H1 (cell line): ENCODE measurements at regions not wholly inside any gene's neighbourhood (a gene's known extent, or its start where the extent isn't known, plus 50 kb on each side); places are given as distances from the start of the nearest gene placed in this dataset.
"Not testable (repeated sequence)": the region's sequence is repeated elsewhere in the genome, so short reads cannot be mapped to it uniquely, and the experiment has no call there.

Experiments
- CTCF ChIA-PET: fragments of 300-600 bp; sonication (Branson Sonifier 250); formaldehyde crosslinking; loops from one replicate; lab custom pipeline; 2021; ENCODE audit not compliant: partially characterized antibody; lab: Charles Lee
- POLR2A ChIA-PET: fragments of 300-600 bp; sonication (Branson Sonifier 250); formaldehyde crosslinking; loops from one replicate; lab custom pipeline; 2021; ENCODE audit warnings: inconsistent platforms; ENCODE audit not compliant: partially characterized antibody; lab: Charles Lee
- DNase-seq, 2 experiments: peaks; one replicate each; pipeline versions ENCODE4 v3.0.0 to v3.0.0-alpha.2; 2010 to 2022; ENCODE audit warnings: low spot score in 2 of 2, low read depth in 1 of 2, mixed read lengths in 1 of 2
- FAIRE-seq: peaks from 2 replicates; lab custom pipeline; 2011; peaks lifted over from hg19 to GRCh38; lab: Jason Lieb, UNC
- H2AFZ ChIP-seq: 2 replicates; pipeline ENCODE4 v1.8.1; 2012; ENCODE audit warnings: low read length, inconsistent platforms
- H2AK5ac ChIP-seq: 2 replicates; pipeline ENCODE4 v1.6.1; 2013; ENCODE audit warnings: low read depth, low read length
- H2BK120ac ChIP-seq: replicated peaks from 2 replicates; pipeline ENCODE3; 2013; ENCODE audit warnings: low read depth, low read length, inconsistent platforms
- H2BK12ac ChIP-seq: 2 replicates; pipeline ENCODE4 v1.6.1; 2013; ENCODE audit warnings: low read depth, low read length
- H2BK15ac ChIP-seq: 2 replicates; pipeline ENCODE4 v1.6.1; 2013; ENCODE audit warnings: low read length
- H2BK20ac ChIP-seq: 2 replicates; pipeline ENCODE4 v1.6.1; 2013; ENCODE audit warnings: low read length
- H2BK5ac ChIP-seq: 2 replicates; pipeline ENCODE4 v1.6.1; 2013; ENCODE audit warnings: low read depth, low read length
- H3K14ac ChIP-seq: 2 replicates; pipeline ENCODE4 v1.6.1; 2013; ENCODE audit warnings: inconsistent platforms; ENCODE audit not compliant: insufficient read length
- H3K18ac ChIP-seq: 2 replicates; pipeline ENCODE4 v1.6.1; 2013; ENCODE audit warnings: low read length; ENCODE audit errors: extremely low read depth
- H3K23ac ChIP-seq: 2 replicates; pipeline ENCODE4 v1.6.1; 2013; ENCODE audit warnings: inconsistent platforms; ENCODE audit not compliant: insufficient read length
- H3K23me2 ChIP-seq: 2 replicates; pipeline ENCODE4 v1.6.1; 2013; ENCODE audit warnings: low read depth, low read length
- H3K27ac ChIP-seq: 2 replicates; pipeline ENCODE4 v1.6.1; 2011; ENCODE audit warnings: low read depth, low read length, inconsistent platforms
- H3K27me3 ChIP-seq, 4 experiments: replicated peaks in 1 of 4; 1 replicate in 1 of 4; 2 replicates in 3 of 4; pipeline versions ENCODE4 v1.6.1 to v1.8.1; 2011 to 2013; ENCODE audit warnings: low read length in 3 of 4, mild to moderate bottlenecking in 3 of 4, inconsistent platforms in 2 of 4, mixed read lengths in 2 of 4, moderate library complexity in 1 of 4; ENCODE audit not compliant: control insufficient read depth in 3 of 4, insufficient read depth in 3 of 4; ENCODE audit errors: extremely low read depth in 1 of 4
- H3K36me3 ChIP-seq, 4 experiments: 2 replicates each; pipeline versions ENCODE4 v1.6.1 to v1.8.1; 2011 to 2013; ENCODE audit warnings: mild to moderate bottlenecking in 4 of 4, low read length in 3 of 4, moderate library complexity in 2 of 4, control low read depth in 1 of 4, inconsistent platforms in 1 of 4; ENCODE audit not compliant: insufficient read depth in 4 of 4, control insufficient read depth in 2 of 4
- H3K4ac ChIP-seq: replicated peaks from 2 replicates; pipeline ENCODE3; 2013; ENCODE audit warnings: low read length, low read depth, mixed read lengths, inconsistent platforms; ENCODE audit not compliant: insufficient read length
- H3K4me1 ChIP-seq, 4 experiments: replicated peaks in 1 of 4; 1 replicate in 1 of 4; 2 replicates in 3 of 4; pipeline versions ENCODE4 v1.6.1 to v1.8.1; 2011 to 2013; ENCODE audit warnings: low read length in 3 of 4, inconsistent platforms in 2 of 4, mixed read lengths in 1 of 4; ENCODE audit not compliant: insufficient read depth in 4 of 4, control insufficient read depth in 3 of 4
- H3K4me2 ChIP-seq, 2 experiments: 2 replicates each; pipeline versions ENCODE4 v1.6.1 to v1.8.1; 2011 to 2013; ENCODE audit warnings: low read depth in 2 of 2, low read length in 2 of 2, control low read depth in 1 of 2, inconsistent platforms in 1 of 2, mild to moderate bottlenecking in 1 of 2; ENCODE audit not compliant: insufficient read depth in 1 of 2
- H3K4me3 ChIP-seq, 4 experiments: fragments of 200-600, 300-600 bp in 1 of 4; sonication (generic), shearing (Covaris generic), sonication (Bioruptor Twin) in 1 of 4; 2 replicates each; pipeline versions ENCODE4 v1.5.1 to v1.8.1; 2011 to 2016; ENCODE audit warnings: low read length in 4 of 4, low read depth in 3 of 4, control low read depth in 2 of 4, inconsistent platforms in 2 of 4, mild to moderate bottlenecking in 2 of 4, mixed read lengths in 1 of 4, moderate library complexity in 1 of 4; ENCODE audit not compliant: insufficient read depth in 2 of 4; ENCODE audit errors: extremely low read depth in 1 of 4
- H3K56ac ChIP-seq: replicated peaks from 2 replicates; pipeline ENCODE3; 2013; ENCODE audit warnings: low read depth, mild to moderate bottlenecking, mixed read lengths, low read length, inconsistent platforms; ENCODE audit not compliant: insufficient read length
- H3K79me1 ChIP-seq: 2 replicates; pipeline ENCODE4 v1.6.1; 2013; ENCODE audit warnings: low read depth, low read length, control low read depth
- H3K79me2 ChIP-seq, 2 experiments: 2 replicates each; pipeline versions ENCODE4 v1.6.1 to v1.8.1; 2012 to 2013; ENCODE audit warnings: low read length in 2 of 2, mild to moderate bottlenecking in 2 of 2, inconsistent platforms in 1 of 2; ENCODE audit not compliant: insufficient read depth in 2 of 2, control insufficient read depth in 1 of 2
- H3K9ac ChIP-seq, 4 experiments: replicated peaks in 1 of 4; 1 replicate in 1 of 4; 2 replicates in 3 of 4; pipeline versions ENCODE4 v1.6.1 to v1.8.1; 2011 to 2013; ENCODE audit warnings: low read depth in 3 of 4, low read length in 3 of 4, control low read depth in 2 of 4, mild to moderate bottlenecking in 2 of 4, moderate library complexity in 2 of 4, inconsistent platforms in 1 of 4; ENCODE audit errors: extremely low read depth in 1 of 4
- H3K9me3 ChIP-seq, 2 experiments: 2 replicates each; pipeline versions ENCODE4 v1.6.1 to v1.8.1; 2012 to 2013; ENCODE audit warnings: mild to moderate bottlenecking in 2 of 2, moderate library complexity in 2 of 2, control low read depth in 1 of 2, inconsistent platforms in 1 of 2, low read depth in 1 of 2, low read length in 1 of 2, mixed read lengths in 1 of 2; ENCODE audit not compliant: insufficient read depth in 2 of 2
- H4K20me1 ChIP-seq, 2 experiments: replicated peaks in 1 of 2; 2 replicates each; pipeline versions ENCODE3 to v1.8.1; 2011 to 2013; ENCODE audit warnings: inconsistent platforms in 2 of 2, low read length in 2 of 2, mild to moderate bottlenecking in 1 of 2; ENCODE audit not compliant: insufficient read depth in 2 of 2, control insufficient read depth in 1 of 2
- H4K5ac ChIP-seq: 2 replicates; pipeline ENCODE4 v1.6.1; 2013; ENCODE audit warnings: low read length, low read depth, mixed read lengths, inconsistent platforms; ENCODE audit not compliant: insufficient read length
- H4K8ac ChIP-seq: 2 replicates; pipeline ENCODE4 v1.8.0; 2013; ENCODE audit warnings: mild to moderate bottlenecking, moderate library complexity, low read length, inconsistent platforms; ENCODE audit not compliant: insufficient read depth; ENCODE audit errors: extremely low read depth
- H4K91ac ChIP-seq: replicated peaks from 2 replicates; pipeline ENCODE3; 2013; ENCODE audit warnings: low read length, mixed read lengths, inconsistent platforms; ENCODE audit not compliant: insufficient read length
- WGBS, 2 experiments: shearing (Covaris generic) in 1 of 2; methylation state at CpG; one replicate each; pipeline versions ENCODE4 v1.1.6 to v1.1.7; 2013 to 2015; ENCODE audit warnings: low lambda C conversion rate in 2 of 2, mixed read lengths in 2 of 2, inconsistent platforms in 1 of 2, low coverage in 1 of 2, missing lambda C conversion rate in 1 of 2; ENCODE audit not compliant: insufficient replicate concordance in 2 of 2, insufficient coverage in 1 of 2, insufficient read length in 1 of 2; ENCODE audit errors: extremely low coverage in 1 of 2, missing lambda C conversion rate in 1 of 2; 5-methylcytosine and 5-hydroxymethylcytosine counted together

- H4K20me1 ChIP-seq, H3K9ac ChIP-seq, H3K4me1 ChIP-seq, H4K91ac ChIP-seq, H2BK15ac ChIP-seq, H3K56ac ChIP-seq, H2BK20ac ChIP-seq, H3K9me3 ChIP-seq, H2BK5ac ChIP-seq, H2AK5ac ChIP-seq, H3K4me3 ChIP-seq, H3K27ac ChIP-seq, H3K18ac ChIP-seq, H4K8ac ChIP-seq, H2BK120ac ChIP-seq, H2BK12ac ChIP-seq, H3K4ac ChIP-seq, FAIRE-seq, DNase-seq, H3K23me2 ChIP-seq, H3K36me3 ChIP-seq, H3K23ac ChIP-seq, H3K79me2 ChIP-seq, H3K27me3 ChIP-seq, H2AFZ ChIP-seq, H3K79me1 ChIP-seq, H3K14ac ChIP-seq, H4K5ac ChIP-seq, POLR2A ChIA-PET, H3K4me2 ChIP-seq, CTCF ChIA-PET: not testable (repeated sequence)
- WGBS, 2 experiments: 100% methylated on average over 1 of the region's 1 CpG; no CpG with 5 or more reads in 1 of the 2 experiments
Observed at GRCh38 chr1:187756684-187757083, 927.9 kb downstream of the PLA2G4A start.
